ENCODE measurements at regions not wholly inside any gene's neighbourhood (a gene's known extent, or its start where the extent isn't known, plus 50 kb on each side); places are given as distances from the start of the nearest gene placed in this dataset.

DNA sequence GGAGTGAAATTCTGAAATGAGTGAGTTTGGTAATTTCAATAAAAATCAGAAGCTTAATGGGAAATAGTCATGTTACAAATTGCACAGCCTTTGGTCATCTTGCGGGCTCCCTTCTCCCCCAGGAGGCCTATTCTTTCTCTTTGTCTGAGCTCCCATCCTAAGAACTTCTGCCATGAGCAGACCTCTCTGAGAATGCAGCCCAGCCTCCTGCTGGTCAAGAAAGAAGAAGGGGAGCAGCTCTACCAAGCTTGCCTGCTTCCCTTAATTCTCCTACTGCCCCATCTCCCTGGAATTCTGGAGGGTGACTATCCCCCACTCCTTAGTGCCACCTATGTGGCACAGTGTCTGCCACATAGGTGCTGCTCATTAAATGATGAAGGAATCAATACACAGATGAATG lies 300.7 kb upstream of the DAB1 start:
- TF ChIP-seq, protein P1, sequence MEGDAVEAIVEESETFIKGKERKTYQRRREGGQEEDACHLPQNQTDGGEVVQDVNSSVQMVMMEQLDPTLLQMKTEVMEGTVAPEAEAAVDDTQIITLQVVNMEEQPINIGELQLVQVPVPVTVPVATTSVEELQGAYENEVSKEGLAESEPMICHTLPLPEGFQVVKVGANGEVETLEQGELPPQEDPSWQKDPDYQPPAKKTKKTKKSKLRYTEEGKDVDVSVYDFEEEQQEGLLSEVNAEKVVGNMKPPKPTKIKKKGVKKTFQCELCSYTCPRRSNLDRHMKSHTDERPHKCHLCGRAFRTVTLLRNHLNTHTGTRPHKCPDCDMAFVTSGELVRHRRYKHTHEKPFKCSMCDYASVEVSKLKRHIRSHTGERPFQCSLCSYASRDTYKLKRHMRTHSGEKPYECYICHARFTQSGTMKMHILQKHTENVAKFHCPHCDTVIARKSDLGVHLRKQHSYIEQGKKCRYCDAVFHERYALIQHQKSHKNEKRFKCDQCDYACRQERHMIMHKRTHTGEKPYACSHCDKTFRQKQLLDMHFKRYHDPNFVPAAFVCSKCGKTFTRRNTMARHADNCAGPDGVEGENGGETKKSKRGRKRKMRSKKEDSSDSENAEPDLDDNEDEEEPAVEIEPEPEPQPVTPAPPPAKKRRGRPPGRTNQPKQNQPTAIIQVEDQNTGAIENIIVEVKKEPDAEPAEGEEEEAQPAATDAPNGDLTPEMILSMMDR (conservative IDR thresholded peaks at IDR 0.05; ENCODE audit: low read depth, low read length), result no peak
- no peak for TF ChIP-seq EZH2 (IDR thresholded peaks at IDR 0.05; ENCODE audit: low read length, unreplicated experiment)

Data from PC-3 (cell line).